Endothelial cell of umbilical vein (primary cell): ENCODE measurements at regions not wholly inside any gene's neighbourhood (a gene's known extent, or its start where the extent isn't known, plus 50 kb on each side); places are given as distances from the start of the nearest gene placed in this dataset.

ENCODE experiments used
- CTCF ChIP-seq, 2 donors: IDR thresholded peaks; 1 replicate in 1 of 2; 2 replicates in 1 of 2; pipeline ENCODE4 v1.5.1; 2011; ENCODE audit warnings: low read length in 2 of 2, mild to moderate bottlenecking in 2 of 2, moderate library complexity in 2 of 2, control low read depth in 1 of 2, inconsistent platforms in 1 of 2, low read depth in 1 of 2; ENCODE audit not compliant: insufficient read depth in 1 of 2; ENCODE audit errors: extremely low read depth in 1 of 2
- MYC ChIP-seq: IDR thresholded peaks from one replicate; pipeline ENCODE4 v1.6.1; 2011; ENCODE audit warnings: mild to moderate bottlenecking, low read depth, low read length
- POLR2A ChIP-seq: IDR thresholded peaks from 2 replicates; pipeline ENCODE4 v1.6.1; 2012; ENCODE audit warnings: low read depth, mild to moderate bottlenecking, control low read depth, low read length
- TF ChIP-seq, protein P1 (sequence below): IDR thresholded peaks from 2 replicates; pipeline ENCODE4 v1.6.1; 2011; ENCODE audit not compliant: insufficient read depth, insufficient read length

- TF ChIP-seq POLR2A (no peak), MYC (no peak), CTCF (IDR thresholded peaks at IDR 0.05; ENCODE audit: extremely low read depth in 1 of 2, insufficient read depth in 1 of 2, low read depth in 1 of 2, low read length in 2 of 2) (no peak)
- TF ChIP-seq, protein P1, sequence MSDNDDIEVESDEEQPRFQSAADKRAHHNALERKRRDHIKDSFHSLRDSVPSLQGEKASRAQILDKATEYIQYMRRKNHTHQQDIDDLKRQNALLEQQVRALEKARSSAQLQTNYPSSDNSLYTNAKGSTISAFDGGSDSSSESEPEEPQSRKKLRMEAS = no peak
Observed at GRCh38 chr2:226169751-226170581, 629.7 kb downstream of the IRS1 start.
